Putamen (tissue), 1 donor: ENCODE measurements at regions not wholly inside any gene's neighbourhood (a gene's known extent, or its start where the extent isn't known, plus 50 kb on each side); places are given as distances from the start of the nearest gene placed in this dataset.
A peak's percentile ranks its signal among the peaks of the same experiment; 100 is the strongest.

Source experiments
- DNase-seq: peaks from one replicate; pipeline ENCODE4 v3.0.0-alpha.2; 2016; ENCODE audit warnings: low spot score

- no peak for DNase-seq
These were observed 326.3 kb downstream of the OSTF1 start for GRCh38 chr9:75414371-75415160.

GRCh38 chr9:75417471-75417870 lies 329.2 kb downstream of the OSTF1 start:
- no peak for DNase-seq

- DNase-seq: no peak
These were observed 330.2 kb downstream of the OSTF1 start for GRCh38 chr9:75418518-75418917.

- DNase-seq: no peak
These were observed 334.7 kb downstream of the OSTF1 start for GRCh38 chr9:75422944-75423522.

GRCh38 chr9:75429531-75430475 lies 341.5 kb downstream of the OSTF1 start:
- peak; percentile 24 for DNase-seq

GRCh38 chr9:75431375-75431774 lies 343.1 kb downstream of the OSTF1 start:
- no peak for DNase-seq

- DNase-seq: no peak
These were observed 344.1 kb downstream of the OSTF1 start for GRCh38 chr9:75432386-75432785.

- DNase-seq: no peak
These were observed 344.6 kb downstream of the OSTF1 start for GRCh38 chr9:75432888-75433287.

GRCh38 chr9:75438716-75439115 lies 350.4 kb downstream of the OSTF1 start:
- DNase-seq: no peak

GRCh38 chr9:75440914-75441313 lies 352.6 kb downstream of the OSTF1 start:
- DNase-seq: no peak

GRCh38 chr9:75445144-75445543 lies 356.8 kb downstream of the OSTF1 start:
- no peak for DNase-seq

- no peak for DNase-seq
These were observed 359.0 kb downstream of the OSTF1 start for GRCh38 chr9:75447281-75447680.

- DNase-seq: no peak
These were observed 360.0 kb downstream of the OSTF1 start for GRCh38 chr9:75448281-75448680.

- DNase-seq: no peak
These were observed 360.6 kb downstream of the OSTF1 start for GRCh38 chr9:75448955-75449354.

- no peak for DNase-seq
These were observed 362.7 kb downstream of the OSTF1 start for GRCh38 chr9:75451045-75451444.

GRCh38 chr9:75451505-75451904 lies 363.2 kb downstream of the OSTF1 start:
- no peak for DNase-seq

GRCh38 chr9:75452512-75452911 lies 364.2 kb downstream of the OSTF1 start:
- DNase-seq: no peak

- DNase-seq: no peak
These were observed 365.7 kb downstream of the OSTF1 start for GRCh38 chr9:75454043-75454442.

- no peak for DNase-seq
These were observed 366.6 kb downstream of the OSTF1 start for GRCh38 chr9:75454891-75455290.

- DNase-seq: no peak
These were observed 367.2 kb downstream of the OSTF1 start for GRCh38 chr9:75455444-75455921.

- DNase-seq: no peak
These were observed 368.4 kb downstream of the OSTF1 start for GRCh38 chr9:75456698-75457097.

- DNase-seq: no peak
These were observed 369.2 kb downstream of the OSTF1 start for GRCh38 chr9:75457474-75458011.
